Stimulated activated CD4-positive, alpha-beta T cell treated with anti-CD3 and anti-CD28 coated beads, Interleukin-4, amount 100 ng/mL, for 4 hours (primary cell): ENCODE measurements at regions not wholly inside any gene's neighbourhood (a gene's known extent, or its start where the extent isn't known, plus 50 kb on each side); places are given as distances from the start of the nearest gene placed in this dataset.

Experiments
- DNase-seq, 2 experiments: peaks; one replicate each; pipeline ENCODE4 v3.0.0-alpha.2; 2020

- DNase-seq: no peak
Observed at GRCh38 chr2:134129900-134130537, 123.9 kb upstream of the MGAT5 start.

DNA sequence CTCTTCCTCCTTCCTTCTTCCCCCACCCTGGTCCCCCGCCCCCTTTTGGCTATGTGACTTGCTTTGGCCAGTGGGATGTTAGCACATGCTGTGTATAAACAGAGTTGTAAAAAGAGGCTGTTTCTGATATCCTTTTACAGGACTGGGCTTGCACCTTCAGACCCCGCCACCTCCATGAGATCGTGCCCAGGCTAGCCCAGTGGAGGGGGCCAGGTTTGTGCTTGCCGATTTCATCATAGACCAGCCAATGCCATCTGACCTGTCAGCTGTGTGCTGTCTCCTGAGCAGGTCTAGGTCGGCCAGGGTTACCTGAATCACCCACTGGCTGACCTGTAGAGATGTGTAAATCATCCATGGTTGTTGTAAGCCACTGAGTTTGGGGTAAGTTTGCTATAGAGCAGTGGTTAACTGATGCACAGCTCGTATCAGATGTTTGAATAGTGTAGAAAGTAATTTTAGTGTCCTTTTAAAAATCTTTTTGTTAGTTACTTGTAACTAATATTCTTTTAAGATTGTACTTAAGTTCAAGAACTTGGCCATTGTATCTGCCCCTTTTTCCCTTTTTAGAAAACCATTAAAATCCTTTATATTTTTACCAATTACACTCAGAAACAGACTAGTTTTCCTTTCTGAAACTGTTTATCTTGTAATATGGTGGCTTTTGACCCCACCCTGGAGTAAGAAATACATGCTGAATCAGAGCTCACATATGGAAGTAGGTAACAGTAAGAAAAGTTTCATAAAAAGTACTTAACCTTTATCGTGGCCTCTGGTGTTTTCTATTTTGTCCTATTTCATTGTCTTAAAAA lies 122.0 kb upstream of the MGAT5 start:
- DNase-seq: no peak

DNA sequence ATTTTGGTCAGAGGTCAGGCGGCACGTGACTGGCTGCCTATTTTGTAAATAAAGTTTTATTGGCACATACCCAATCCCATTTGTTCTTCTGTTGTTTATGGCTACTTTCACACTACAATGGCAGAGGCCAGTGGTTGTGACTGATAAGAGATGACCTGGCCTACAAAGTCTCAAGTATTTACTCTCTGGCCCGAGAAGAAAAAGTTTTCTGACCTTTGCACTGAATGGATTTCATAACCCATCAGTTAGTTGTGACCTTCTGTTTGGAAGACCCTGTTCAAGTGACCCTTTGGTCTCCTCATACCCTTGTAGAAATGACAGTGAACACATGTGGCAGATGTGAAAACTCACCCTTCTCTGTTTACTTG lies 121.4 kb upstream of the MGAT5 start:
- no peak for DNase-seq

DNA sequence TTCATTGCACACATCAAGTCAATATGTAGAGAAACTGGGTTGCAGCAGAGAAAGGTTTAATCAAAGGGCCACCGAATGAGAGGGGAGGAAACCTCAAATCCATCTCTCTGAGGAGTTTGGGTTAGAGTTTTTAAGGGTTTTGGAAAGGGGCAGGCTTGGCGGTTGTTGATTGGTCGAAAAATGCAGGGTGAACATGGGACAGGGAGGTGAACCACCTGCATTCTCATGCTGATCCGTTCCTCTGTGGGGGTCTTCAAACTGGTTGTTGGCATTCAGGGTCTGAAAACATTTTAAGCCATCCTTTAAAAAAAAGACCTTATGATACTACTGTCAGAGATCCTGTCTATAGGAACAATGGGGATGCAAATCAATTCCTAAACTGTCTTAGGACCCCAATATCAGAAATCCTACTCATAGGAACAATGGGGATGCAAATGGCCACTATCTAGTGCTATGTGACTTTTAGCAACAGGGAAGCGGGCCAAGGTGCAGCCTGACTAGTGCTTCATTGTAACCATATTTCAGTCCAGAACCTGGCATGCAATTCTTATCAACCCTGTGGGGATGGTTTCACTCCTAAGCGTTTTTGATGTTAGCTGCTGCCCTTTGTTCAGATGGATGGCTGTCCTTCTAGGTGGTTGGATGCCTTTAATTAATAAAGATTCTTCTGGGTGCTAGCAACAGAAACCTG lies 120.1 kb upstream of the MGAT5 start:
- DNase-seq: no peak

GRCh38 chr2:134134313-134134706 lies 119.6 kb upstream of the MGAT5 start:
- no peak for DNase-seq

DNA sequence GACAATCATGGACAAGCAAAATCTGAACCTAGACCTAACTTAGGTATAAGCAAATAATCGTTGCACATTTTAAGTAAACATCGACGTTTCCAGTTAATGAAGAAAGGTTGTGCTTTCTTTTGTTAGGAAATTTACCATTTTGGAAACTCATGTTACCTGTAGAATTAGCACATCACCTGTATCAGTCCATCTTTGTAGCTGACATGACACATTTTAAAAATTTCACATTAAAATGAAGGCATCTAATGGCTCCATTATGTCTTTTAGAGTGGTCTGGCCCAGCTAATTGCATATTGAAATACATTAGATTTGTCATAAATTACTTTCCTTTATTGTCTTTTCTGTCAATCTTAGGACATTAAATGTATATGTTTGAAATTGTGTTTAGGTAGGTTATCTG lies 119.0 kb upstream of the MGAT5 start:
- no peak for DNase-seq

- no peak for DNase-seq
Observed at GRCh38 chr2:134135793-134136192, 118.1 kb upstream of the MGAT5 start.

- no peak for DNase-seq
Observed at GRCh38 chr2:134136731-134137130, 117.1 kb upstream of the MGAT5 start.

- DNase-seq: no peak
Observed at GRCh38 chr2:134137182-134137611, 116.7 kb upstream of the MGAT5 start.

- DNase-seq: no peak
Observed at GRCh38 chr2:134138115-134138514, 115.8 kb upstream of the MGAT5 start.

DNA sequence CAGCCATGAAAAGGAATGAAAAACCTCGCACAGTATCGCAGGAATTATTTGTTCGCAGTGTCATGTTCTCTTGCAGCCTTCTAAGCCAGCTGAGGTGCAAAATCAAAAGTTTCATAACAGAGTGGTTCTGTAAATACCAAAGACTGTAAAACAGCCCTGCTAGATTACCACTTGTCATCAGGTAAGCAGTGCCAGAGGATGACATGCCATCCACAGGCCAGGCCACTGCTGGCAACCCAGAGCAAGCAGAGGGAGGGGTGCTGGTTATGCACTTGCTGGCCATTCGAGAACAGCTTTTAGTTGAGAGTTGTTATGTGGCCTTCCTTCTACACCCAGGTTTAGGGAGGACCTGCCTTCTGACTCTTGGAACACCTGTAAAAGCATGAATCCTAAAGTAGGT lies 114.3 kb upstream of the MGAT5 start:
- DNase-seq: no peak

- no peak for DNase-seq
Observed at GRCh38 chr2:134140251-134140661, 113.6 kb upstream of the MGAT5 start.

- DNase-seq: no peak
Observed at GRCh38 chr2:134141598-134142340, 112.1 kb upstream of the MGAT5 start.

DNA sequence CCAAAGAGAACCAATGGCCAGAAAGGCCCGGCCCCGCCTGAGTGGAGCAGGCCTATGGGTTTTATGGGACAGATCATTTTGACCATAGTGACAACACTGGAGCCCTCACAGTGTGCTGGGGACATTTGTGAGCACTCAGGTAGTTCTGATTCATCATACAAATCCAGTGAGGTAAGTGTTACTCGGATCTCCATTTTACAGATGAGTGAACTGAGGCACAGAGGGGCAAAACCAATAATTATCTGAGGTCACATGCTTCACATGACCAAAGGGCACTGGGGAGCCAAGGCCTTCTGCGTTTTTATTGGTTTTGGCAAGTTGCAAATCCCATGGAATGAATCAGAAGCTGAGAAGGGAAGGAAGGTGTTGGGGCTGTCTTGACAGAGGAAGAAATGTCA lies 111.5 kb upstream of the MGAT5 start:
- no peak for DNase-seq

GRCh38 chr2:134142903-134143302 lies 111.0 kb upstream of the MGAT5 start:
- DNase-seq: no peak

GRCh38 chr2:134143568-134143967 lies 110.3 kb upstream of the MGAT5 start:
- no peak for DNase-seq

- no peak for DNase-seq
Observed at GRCh38 chr2:134144081-134144596, 109.7 kb upstream of the MGAT5 start.

- no peak for DNase-seq
Observed at GRCh38 chr2:134144651-134145050, 109.2 kb upstream of the MGAT5 start.

GRCh38 chr2:134145519-134145918 lies 108.4 kb upstream of the MGAT5 start:
- no peak for DNase-seq

DNA sequence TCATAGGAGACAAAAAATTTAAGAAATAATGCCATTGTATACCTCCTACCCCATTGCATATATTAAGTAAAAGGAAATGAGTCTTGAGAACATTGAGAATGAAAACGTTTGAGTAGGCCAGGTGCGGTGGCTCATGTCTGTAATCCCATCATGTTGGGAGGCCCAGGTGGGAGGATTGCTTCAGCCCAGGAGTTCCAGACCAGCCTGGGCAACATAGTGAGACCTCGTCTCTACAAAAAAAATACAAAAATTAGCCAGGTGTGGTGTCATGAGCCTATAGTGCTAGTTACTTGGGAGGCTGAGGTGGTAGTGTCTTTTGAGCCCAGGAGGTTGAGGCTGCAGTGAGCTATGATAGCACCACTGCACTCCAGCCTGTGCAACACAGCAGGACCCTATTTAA lies 107.7 kb upstream of the MGAT5 start:
- DNase-seq: no peak

GRCh38 chr2:134146620-134147019 lies 107.3 kb upstream of the MGAT5 start:
- DNase-seq: no peak

DNA sequence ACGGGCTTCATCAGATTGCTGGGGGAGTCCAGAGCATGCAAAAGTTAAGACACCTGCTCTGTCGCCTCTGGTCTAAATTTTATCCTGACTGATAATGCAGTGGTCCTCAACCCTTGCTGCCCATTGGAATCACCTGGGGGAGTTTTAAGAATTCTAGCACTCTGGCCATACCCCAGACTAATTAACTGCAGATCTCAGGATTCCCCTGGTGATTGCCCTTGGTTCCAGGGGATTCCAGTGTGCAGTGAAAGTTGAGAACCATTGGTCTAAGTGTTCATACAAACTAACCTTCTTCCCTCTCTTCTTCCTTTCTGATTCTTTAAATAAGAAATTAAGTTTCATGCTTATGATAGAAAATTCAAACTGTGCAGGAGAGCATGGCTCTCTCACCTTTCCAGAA lies 105.7 kb upstream of the MGAT5 start:
- no peak for DNase-seq

DNA sequence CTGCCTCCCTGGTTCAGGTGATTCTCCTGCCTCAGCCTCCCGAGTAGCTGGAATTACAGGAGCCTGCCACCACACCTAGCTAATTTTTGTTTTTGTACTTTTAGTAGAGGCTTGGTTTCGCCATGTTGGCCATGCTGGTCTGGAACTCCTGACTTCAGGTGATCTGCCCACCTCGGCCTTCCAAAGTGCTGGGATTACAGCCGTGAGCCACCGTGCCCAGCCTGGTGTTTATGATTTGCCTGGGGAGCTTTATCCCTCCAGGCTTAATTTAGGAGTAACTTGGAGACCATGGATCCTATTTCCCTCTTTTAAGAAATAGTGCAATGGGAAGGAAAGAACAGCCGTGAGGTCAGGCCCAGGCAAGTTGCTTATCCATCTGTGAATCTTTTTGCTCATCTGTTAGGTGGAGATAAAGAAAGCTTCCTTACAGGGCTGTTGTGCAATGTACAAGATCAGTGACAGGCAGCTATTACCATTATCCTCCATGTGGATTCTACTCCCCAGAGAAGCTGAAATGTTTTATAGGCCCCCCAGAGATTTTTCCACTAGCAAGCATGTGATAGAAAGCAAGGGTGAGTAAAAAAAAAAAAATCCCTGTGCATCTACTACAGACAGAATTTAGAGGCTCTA lies 104.9 kb upstream of the MGAT5 start:
- no peak for DNase-seq
